AG04449 (cell line): ENCODE measurements at regions not wholly inside any gene's neighbourhood (a gene's known extent, or its start where the extent isn't known, plus 50 kb on each side); places are given as distances from the start of the nearest gene placed in this dataset.

Source experiments
- CTCF ChIA-PET: fragments of 350-600 bp; formaldehyde crosslinking; extraction: SDS; loops from one replicate; lab custom pipeline; 2021; ENCODE audit warnings: antibody characterized with exemption; lab: Yijun Ruan, JAX
- POLR2A ChIA-PET: fragments of 400-600, 350-600 bp; formaldehyde crosslinking; extraction: SDS; loops from one replicate; lab custom pipeline; 2020; ENCODE audit warnings: antibody characterized with exemption, inconsistent platforms; lab: Yijun Ruan, JAX
- DNase-seq: peaks from one replicate; pipeline ENCODE4 v3.0.0-alpha.2; 2010; ENCODE audit warnings: low read depth, low spot score
- H3K4me3 ChIP-seq: 2 replicates; pipeline ENCODE4 v1.5.1; 2011; ENCODE audit warnings: low read depth, mild to moderate bottlenecking, control low read depth, low read length
- CTCF ChIP-seq: IDR thresholded peaks from one replicate; pipeline ENCODE4 v1.5.1; 2011; ENCODE audit warnings: mild to moderate bottlenecking, moderate library complexity, low read length, control low read depth, inconsistent platforms; ENCODE audit not compliant: insufficient read depth; ENCODE audit errors: missing control alignments

- H3K4me3 ChIP-seq: no peak overlapping the region
- POLR2A ChIA-PET: no interaction called here
- CTCF ChIA-PET: interaction anchor here (0.6 to 1.4 kb wide), 4 partner anchors 9 to 599 kb away, joined by 3 to 5 read pairs (median 3); no protein-coding TSS in a partner anchor
- no peak for TF ChIP-seq CTCF
- DNase-seq: peak; percentile 3
Observed at GRCh38 chr3:66851894-66852613, 146.1 kb upstream of the KBTBD8 start.

GRCh38 chr3:66854601-66855151 lies 143.4 kb upstream of the KBTBD8 start:
- POLR2A ChIA-PET: no interaction called here
- CTCF ChIA-PET: no interaction called here
- TF ChIP-seq CTCF: no peak
- no peak for DNase-seq
- no peak overlapping the region for H3K4me3 ChIP-seq

DNA sequence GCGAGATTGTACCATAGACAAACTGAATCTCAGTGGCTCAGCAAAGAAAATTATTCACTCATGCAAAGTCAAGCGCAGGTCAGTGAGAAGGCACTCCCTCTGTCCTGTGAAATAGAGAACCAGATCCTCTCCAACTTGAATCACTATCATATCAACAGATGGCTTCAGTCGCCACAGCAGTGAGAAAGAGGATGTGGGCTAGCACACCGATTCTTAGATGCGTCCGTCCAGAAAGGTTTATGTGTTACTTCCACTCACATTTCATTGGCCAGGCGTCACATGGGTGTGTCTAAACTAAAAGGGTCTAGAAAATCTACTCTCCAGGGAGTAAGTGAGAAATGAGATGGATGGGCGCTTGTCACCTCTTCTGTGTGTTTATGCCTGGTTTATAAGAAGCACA lies 141.6 kb upstream of the KBTBD8 start:
- H3K4me3 ChIP-seq: no peak overlapping the region
- DNase-seq: no peak
- CTCF ChIA-PET: no interaction called here
- POLR2A ChIA-PET: no interaction called here
- TF ChIP-seq CTCF: no peak

GRCh38 chr3:66858656-66859381 lies 139.3 kb upstream of the KBTBD8 start:
- ChIA-PET POLR2A (no interaction called here), CTCF (no interaction called here)
- H3K4me3 ChIP-seq: no peak overlapping the region
- no peak for TF ChIP-seq CTCF
- DNase-seq: no peak

GRCh38 chr3:66860771-66861170 lies 137.3 kb upstream of the KBTBD8 start:
- ChIA-PET POLR2A (no interaction called here), CTCF (no interaction called here)
- no peak overlapping the region for H3K4me3 ChIP-seq
- no peak for TF ChIP-seq CTCF
- DNase-seq: no peak
